HG02840 (cell line): ENCODE measurements at regions not wholly inside any gene's neighbourhood (a gene's known extent, or its start where the extent isn't known, plus 50 kb on each side); places are given as distances from the start of the nearest gene placed in this dataset.
"Not testable (repeated sequence)": the region's sequence is repeated elsewhere in the genome, so short reads cannot be mapped to it uniquely, and the experiment has no call there.

Source experiments
- ATAC-seq: cut with Tn5 transposase; IDR thresholded peaks from one replicate; pipeline ENCODE4 v1.9.1; 2021; ENCODE audit warnings: mild to moderate bottlenecking, moderate library complexity, moderate number of reproducible peaks; ENCODE audit not compliant: unreplicated experiment, low FRiP score

DNA sequence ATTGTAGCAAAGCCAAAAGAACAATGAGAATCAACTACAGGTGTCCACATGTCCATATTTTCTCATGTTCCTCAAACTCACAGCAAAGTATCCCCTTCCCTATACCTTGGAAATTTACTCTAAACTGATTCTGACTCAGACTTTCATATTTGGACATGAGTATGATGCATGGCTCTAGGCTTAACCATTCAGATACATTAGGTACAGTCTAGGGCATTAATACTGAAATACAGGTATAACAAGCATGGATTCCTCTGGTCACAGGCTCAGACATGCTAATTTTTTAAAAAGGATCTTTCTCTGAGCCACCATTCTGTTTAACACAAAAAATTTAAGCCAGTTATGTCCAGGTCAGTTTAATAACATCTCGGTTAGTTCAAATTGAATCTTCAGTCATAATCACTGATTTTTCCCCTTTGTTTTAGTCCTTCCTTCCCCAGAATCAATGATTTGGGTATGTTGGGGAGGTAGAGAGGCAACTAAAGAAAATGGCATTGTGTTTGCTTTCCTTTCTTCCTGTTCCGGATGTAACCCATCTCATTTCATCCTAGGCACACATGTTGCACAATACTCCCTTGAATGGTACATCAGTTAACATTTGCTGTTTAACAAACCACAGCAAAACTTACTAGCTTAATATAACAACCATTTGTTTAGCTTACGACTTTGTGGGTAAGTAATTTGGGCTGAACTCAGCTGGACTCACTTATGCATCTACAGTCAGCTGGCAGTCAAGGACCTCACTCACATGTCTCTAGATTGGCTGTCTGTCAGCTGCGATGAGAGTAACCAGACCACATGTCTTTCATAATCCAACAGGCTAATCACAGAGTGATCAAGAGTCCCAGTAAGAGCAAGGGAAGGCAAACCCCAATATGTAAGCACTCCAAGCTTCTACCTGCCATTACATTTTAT, 75.3 kb upstream of the GRIA3 start:
- ATAC-seq: no peak

DNA sequence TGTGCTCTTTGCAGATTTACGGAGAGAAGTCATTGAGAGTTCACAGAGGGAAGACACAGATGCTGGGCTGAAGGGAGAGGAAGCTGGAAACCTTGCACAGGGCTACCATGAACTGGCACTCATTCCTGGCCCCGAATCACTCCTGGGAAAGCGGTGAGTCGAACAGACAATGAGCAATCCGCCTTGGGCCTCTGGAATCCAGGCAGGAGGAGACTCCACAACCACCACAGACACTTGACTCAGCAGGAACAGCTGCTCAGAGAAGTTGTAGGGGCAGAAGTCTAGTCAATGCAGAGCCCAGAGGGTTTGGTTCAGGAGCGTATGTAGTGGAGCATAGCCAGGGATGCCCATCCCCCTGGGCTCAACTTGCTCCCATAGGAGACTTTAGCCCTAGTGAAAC, 62.8 kb upstream of the GRIA3 start:
- ATAC-seq: no peak

DNA sequence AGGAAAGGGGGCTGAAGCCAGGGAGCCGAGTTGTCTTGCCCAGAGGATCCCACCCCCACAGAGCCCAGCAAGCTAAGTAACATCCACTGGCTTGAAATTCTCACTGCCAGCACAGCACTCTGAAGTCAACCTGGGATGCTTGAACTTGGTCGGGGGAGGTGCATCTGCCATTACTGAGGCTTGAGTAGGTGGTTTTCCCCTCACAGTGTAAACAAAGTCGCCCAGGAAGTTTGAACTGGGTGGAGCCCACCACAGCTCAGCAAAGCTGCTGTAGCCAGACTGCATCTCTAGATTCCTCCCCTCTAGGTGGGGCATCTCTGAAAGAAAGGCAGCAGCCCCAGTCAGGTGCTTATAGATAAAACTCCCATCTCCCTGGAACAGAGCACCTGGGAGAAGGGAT, 54.3 kb upstream of the GRIA3 start:
- ATAC-seq: not testable (repeated sequence)
